ENCODE measurements at regions not wholly inside any gene's neighbourhood (a gene's known extent, or its start where the extent isn't known, plus 50 kb on each side); places are given as distances from the start of the nearest gene placed in this dataset.
A peak's percentile ranks its signal among the peaks of the same experiment; 100 is the strongest.

GRCh38 chr15:29600262-29600661 lies 222.0 kb downstream of the TJP1 start:
- DNase-seq, result no peak

DNA sequence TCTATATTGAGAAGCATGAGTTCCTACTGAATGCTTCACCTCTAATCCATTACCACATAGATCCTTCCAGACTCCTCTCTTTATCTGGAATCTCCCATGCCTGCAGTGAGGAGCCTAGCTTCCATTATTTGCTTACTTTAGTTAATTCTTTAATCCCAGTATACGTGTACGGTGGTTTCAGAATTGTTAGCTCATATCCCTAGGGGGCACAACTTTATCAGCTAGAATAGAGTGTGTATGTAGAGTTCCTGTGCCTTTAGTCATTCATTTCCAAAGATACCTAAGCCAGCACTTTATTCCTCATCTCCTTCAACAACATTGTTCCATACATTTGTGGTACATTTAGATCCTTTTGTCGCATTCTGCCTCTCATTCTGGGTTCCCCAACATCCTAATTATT lies 226.0 kb downstream of the TJP1 start:
- DNase-seq, result no peak

- no peak for DNase-seq
These were observed 228.6 kb downstream of the TJP1 start for GRCh38 chr15:29593629-29594028.

- no peak for DNase-seq
These were observed 229.2 kb downstream of the TJP1 start for GRCh38 chr15:29593111-29593510.

DNA sequence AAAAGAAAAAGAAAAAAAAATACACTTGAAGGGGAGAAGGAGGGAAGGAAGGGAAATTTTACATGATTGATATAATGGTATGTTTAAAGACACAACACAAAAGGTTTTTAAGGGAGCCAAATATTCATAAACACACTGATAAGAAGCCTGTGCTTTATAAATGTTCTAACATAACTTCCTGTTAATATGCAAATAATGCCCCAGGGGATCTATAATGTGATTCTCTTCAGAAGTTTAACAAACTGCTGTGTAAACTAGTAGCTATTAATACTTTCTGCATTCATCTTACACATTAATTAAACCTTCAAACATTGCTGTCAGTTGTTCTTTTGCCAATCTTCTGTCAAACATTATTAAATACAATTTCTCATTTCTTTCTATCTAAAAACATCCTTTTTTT lies 231.6 kb downstream of the TJP1 start:
- DNase-seq, result no peak

- DNase-seq, result no peak
These were observed 232.3 kb downstream of the TJP1 start for GRCh38 chr15:29589975-29590374.

GRCh38 chr15:29589416-29589815 lies 232.9 kb downstream of the TJP1 start:
- no peak for DNase-seq

DNA sequence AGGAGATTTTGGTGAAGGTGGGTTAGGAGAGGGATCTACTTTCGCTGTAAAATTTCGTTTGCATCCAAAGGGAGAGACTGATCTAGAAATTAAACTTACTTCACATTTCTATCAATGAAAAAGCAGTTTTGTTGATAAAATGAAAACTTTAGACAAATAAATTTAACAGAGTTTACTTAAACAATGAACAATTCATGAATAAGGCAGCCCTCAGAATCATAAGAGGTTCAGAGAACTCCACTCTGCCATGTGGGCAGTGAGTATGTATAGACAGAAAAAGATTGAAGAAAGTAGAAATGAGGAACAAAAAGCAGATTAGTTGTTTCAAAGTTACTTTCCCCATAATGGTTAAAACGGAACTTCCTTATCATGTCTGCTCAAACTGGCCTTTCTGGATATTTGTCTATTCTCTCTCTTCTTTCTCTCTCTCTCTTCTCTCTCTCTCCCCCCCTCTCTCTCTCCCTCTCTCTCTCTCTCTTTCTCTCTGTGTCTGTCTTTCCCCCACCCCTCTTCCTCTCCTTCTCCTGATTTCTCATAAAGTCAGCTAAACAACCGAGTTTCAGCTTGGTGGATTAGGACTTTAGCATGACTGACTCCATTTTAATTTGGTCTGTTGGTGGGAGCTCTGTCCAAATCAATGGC lies 248.9 kb downstream of the TJP1 start:
- DNase-seq, result no peak

DNA sequence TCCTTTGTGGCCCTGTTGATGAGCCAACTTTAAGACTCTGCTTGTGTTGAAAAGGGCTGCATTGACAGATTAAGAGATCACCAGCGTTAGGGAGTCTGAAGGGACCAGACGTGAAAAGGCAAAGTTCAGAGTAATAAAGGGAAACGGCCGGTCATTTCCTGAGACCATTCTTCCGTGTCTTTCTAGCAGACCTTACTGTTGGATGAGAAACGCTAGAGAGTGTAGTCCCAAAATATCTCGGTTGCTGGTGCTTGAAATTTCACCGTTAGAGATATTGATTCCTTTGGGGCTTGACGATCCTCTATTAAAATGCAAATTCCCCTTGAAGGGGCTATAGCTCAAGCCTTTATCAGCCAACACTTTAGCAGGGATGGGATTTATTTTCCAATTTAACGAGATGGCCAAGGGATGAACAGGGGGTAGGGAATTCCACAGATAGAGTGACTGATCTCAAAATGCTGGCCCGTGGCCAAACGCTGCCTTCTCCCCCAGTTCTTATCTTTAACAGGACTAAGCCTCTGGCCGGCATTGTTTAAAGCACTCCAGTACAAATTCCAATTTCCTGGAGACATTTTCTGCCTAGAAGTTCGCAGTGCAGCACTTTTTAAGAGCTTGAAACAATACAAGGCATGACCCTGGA lies 250.4 kb downstream of the TJP1 start:
- DNase-seq, result no peak

DNA sequence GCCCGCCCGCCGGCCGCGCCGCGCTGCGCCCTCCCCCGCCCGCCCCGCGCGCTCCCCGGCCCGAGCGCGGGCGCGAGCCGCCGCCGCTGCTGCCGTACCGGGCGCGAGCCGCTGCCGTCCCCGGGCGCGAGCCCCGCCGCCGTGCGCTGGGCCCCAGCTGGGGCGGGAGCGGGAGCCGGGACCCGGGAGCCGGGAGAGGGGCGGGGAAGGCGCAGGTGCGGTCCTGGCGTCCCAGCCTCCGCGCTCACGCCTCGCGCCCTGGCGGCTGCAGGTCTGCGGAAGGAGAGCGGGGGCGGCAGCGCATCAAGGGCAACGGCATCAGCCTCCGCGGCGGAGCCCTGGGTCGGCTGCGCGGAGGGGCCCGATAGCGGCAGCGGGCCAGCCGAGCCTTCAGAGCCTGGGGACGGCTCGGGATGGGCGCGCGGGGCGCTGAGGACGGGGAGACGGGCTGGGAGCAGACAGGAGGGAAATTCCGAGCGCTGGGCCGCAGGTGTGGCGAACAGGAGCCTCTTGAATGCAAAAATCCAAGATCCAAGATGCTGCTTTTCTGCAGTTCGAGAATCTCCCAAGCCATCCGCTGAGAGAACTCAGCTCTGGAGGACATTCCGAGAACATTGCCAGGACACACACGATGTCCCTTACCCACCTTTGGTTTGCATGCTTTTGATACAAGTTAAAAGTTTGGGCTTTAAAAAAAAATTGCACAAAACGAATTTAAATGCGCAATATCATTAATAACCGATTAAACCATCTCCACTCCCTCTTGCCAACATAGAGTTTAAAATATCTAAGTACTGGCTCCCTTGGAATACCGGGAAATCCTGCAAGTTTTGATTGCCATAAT lies 251.1 kb downstream of the TJP1 start:
- no peak for DNase-seq

- no peak for DNase-seq
These were observed 251.9 kb downstream of the TJP1 start for GRCh38 chr15:29570121-29570947.

DNA sequence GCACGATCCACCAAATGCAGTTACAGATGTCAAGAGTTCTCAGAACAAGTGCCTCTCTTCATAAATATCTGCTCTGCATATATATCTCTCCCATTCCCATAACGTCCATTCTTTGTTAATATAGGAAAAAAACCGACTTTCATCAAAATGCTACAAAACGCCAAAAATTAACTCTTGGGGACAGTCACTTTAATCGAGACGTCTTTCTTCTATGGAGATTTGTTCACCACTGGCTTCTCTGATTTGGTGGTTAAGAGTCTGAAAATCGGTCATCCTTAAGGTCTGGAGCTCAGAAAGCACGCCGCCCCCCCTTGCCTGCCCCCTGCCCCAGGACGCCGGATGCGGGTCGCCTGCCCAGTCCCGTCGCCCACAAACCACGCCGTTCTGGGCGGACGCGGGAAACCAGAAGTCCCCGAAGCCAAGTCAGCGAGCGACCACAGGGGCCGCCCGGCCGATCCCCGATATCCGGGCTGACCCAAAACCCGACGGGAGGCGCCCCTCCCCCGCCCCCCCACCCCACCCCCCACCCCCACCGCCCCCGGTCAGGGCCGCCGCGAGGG lies 252.7 kb downstream of the TJP1 start:
- DNase-seq, result no peak

GRCh38 chr15:29568840-29569532 lies 253.3 kb downstream of the TJP1 start:
- DNase-seq, result peak; percentile 4

DNA sequence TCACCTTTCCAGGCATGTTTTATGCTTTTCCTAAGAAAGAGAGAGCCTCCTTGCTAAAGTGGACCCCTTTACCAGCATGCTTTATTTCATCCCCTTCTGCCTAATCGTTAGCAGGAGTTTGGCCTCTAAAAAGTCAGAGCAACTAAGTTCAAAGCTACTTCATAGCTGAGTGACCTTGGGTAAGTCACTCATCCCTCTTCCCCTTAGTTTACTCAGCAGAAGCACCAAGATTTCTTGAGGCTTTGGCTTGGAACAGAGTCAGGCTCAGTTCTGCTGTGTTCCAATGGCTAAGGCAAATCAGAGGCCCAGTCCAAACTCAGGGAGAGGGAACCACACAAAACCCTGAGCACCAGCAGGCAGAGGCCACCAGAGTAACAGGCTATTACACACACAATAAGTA lies 254.9 kb downstream of the TJP1 start:
- DNase-seq, result no peak

- peak; percentile 29 for DNase-seq
These were observed 255.4 kb downstream of the TJP1 start for GRCh38 chr15:29566914-29567313.

GRCh38 chr15:29563112-29563511 lies 259.2 kb downstream of the TJP1 start:
- DNase-seq, result no peak

DNA sequence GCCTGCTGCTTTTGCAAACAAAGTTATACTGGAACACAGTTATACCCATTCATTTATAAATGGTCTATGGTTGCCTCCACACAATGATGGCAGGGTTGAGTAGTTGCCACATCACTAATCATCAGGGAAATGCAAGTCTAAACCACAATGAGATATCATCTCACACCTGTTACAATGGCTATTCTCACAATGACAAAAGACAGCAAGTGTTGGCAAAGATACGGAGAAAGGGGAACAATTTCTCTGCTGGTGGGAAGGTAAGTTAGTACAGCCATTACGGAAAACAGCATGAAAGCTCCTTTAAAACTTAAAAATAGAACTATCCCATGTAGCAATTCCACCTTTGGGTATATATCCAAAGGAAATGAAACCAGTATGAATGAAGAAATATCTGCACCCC lies 261.4 kb downstream of the TJP1 start:
- DNase-seq, result no peak

GRCh38 chr15:29558261-29558660 lies 264.0 kb downstream of the TJP1 start:
- no peak for DNase-seq

- DNase-seq, result no peak
These were observed 265.1 kb downstream of the TJP1 start for GRCh38 chr15:29557171-29557570.

DNA sequence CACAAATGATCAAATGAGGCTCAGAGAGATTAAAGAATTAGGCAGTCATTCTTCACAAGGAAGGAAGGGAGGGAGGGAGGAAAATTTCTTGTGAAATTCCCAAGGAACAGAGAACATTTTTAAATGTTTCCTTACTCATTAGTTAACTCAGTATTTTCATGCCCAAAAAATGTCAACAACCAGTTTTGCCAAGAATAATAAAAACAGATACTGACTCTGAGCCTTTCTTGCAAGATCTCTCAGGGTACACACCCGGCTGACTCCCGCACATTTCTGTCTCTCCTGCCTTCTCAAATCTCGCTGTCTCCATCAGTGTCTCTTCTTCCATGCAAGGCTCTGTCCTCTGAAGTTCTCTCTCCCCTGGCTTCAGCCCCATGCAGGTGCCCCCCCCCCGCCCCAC lies 265.9 kb downstream of the TJP1 start:
- no peak for DNase-seq

GRCh38 chr15:29554531-29554930 lies 267.7 kb downstream of the TJP1 start:
- no peak for DNase-seq

GRCh38 chr15:29550834-29551465 lies 271.3 kb downstream of the TJP1 start:
- no peak for DNase-seq
